ENCODE measurements at regions not wholly inside any gene's neighbourhood (a gene's known extent, or its start where the extent isn't known, plus 50 kb on each side); places are given as distances from the start of the nearest gene placed in this dataset.

GRCh38 chr2:46847185-46847710 is 68.4 kb downstream of the MCFD2 start:
- no peak overlapping the region for H3K4me3 ChIP-seq
- H3K4me1 ChIP-seq (ENCODE audit: low read depth), result peaks cover 51% of the 10 kb centered on the region
- no peaks in the 10 kb centered on the region for H3K9me3 ChIP-seq
- ATAC-seq (peak; percentile 88), DNase-seq (peak; percentile 96 to 98 (median 96))
- no peak for TF ChIP-seq CTCF (IDR thresholded peaks at IDR 0.05)
- intact Hi-C loops (cut with DNase I, micrococcal nuclease), result no loop called here
- no peaks in the 10 kb centered on the region for H3K36me3 ChIP-seq (ENCODE audit: low read depth)

DNA sequence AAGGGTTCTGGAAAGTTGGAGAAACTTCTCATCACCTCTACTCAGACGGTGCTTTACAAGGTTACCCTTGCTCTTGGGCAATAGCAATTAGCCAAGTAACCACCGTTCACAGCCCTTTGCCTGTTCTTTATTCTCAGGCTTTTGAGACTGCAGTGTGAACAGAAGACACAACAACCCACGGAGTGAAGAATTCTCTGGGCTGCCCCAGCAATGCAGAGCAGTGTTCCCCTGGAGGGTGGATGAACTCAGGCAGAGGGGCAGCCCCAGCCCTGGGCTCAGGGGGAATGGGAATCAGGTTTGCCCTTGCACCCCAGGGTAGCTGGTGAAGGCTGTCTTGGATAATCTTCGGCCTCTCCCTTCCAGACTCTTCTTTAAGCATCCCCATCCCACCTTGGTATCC is 69.1 kb downstream of the MCFD2 start:
- intact Hi-C loops (cut with DNase I, micrococcal nuclease), result no loop called here
- peaks cover 51% of the 10 kb centered on the region for H3K4me1 ChIP-seq (ENCODE audit: low read depth)
- ATAC-seq (peak; percentile 20), DNase-seq (peak in 2 of 3 donors; percentile 39 to 45)
- no peaks in the 10 kb centered on the region for H3K36me3 ChIP-seq (ENCODE audit: low read depth)
- H3K9me3 ChIP-seq, result no peaks in the 10 kb centered on the region
- TF ChIP-seq CTCF (IDR thresholded peaks at IDR 0.05), result no peak
- no peak overlapping the region for H3K4me3 ChIP-seq

DNA sequence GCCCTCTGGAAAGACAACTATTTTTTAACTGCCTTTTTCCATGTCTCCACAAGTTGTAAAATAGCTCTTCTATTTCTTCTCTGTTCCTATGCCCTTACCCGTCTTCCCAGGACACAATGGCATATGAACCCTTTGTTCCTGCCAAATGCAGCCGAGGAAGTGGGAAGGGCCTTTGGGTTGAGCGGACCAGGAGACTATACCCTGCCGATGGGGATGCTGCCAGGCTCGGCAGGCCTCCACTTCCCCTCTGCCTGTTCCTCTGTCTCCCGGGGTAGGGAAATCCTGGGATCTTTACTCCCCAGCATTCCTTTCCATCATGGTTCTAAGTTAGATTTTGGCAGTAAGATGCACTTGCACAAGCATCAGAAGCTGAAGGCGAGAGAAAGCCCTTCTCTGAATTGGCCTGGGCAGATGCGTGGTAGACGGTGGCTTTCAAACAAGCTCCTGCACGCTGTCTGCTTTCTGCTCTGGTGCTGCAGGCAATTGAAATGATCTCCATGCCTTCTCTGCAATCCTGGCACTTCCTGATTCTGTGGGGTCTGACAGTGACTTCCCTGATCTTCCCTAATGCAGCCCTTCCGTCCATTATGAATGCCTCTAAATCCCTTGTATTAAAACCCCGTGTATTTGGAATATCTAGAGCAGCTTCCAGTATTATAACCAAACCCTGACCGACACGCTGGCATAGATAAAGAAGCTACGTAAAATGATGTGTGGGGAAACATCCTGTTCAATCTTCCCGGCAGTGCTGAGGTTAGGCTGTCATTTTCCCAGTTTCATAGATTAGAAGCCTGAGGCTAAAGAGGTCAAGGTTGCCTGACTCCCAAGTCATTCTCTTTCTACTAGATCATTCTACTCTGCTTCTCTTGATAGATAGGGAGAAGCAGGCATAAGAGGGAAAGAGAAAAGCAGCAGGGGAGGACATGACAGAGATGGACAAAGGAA is 69.8 kb downstream of the MCFD2 start:
- H3K4me1 ChIP-seq (ENCODE audit: low read depth), result peaks cover 50% of the 10 kb centered on the region
- intact Hi-C loops (cut with DNase I, micrococcal nuclease), result no loop called here
- H3K9me3 ChIP-seq, result no peaks in the 10 kb centered on the region
- no peak for ATAC-seq
- no peaks in the 10 kb centered on the region for H3K36me3 ChIP-seq (ENCODE audit: low read depth)
- H3K4me3 ChIP-seq, result no peak overlapping the region
- DNase-seq, result no peak
- TF ChIP-seq CTCF (IDR thresholded peaks at IDR 0.05), result no peak

DNA sequence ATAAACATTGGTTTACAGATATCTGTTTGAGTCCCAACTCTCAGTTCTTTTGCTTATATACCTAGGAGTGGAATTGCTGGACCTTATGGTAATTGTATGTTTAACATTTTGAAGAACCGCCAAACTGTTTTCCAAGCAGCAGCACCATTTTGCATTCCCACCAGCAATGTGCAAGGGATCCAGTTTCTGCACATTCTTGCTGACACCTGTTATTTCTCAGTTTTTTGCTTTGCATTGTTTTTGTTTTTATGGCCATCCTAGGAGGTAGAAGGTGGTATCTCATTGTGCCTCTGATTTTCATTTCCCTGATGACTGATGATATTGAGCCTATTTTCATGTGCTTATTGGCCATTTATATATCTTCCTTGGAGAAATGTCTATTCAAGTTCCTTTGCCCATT is 71.2 kb downstream of the MCFD2 start:
- ATAC-seq, result no peak
- no peak for TF ChIP-seq CTCF (IDR thresholded peaks at IDR 0.05)
- no peak overlapping the region for H3K4me3 ChIP-seq
- DNase-seq, result no peak
- intact Hi-C loops (cut with DNase I, micrococcal nuclease), result no loop called here
- no peaks in the 10 kb centered on the region for H3K9me3 ChIP-seq
- peaks cover 37% of the 10 kb centered on the region for H3K4me1 ChIP-seq (ENCODE audit: low read depth)
- no peaks in the 10 kb centered on the region for H3K36me3 ChIP-seq (ENCODE audit: low read depth)

- Histone ChIP-seq H3K36me3 (ENCODE audit: low read depth) (no peaks in the 10 kb centered on the region), H3K4me1 (ENCODE audit: low read depth) (peaks cover 33% of the 10 kb centered on the region), H3K4me3 (no peak overlapping the region), H3K9me3 (no peaks in the 10 kb centered on the region)
- ATAC-seq (no peak), DNase-seq (no peak)
- intact Hi-C loops (cut with DNase I, micrococcal nuclease), result no loop called here
- no peak for TF ChIP-seq CTCF (IDR thresholded peaks at IDR 0.05)
Observed at GRCh38 chr2:46844034-46844433, 71.6 kb downstream of the MCFD2 start.
